ENCODE measurements at regions not wholly inside any gene's neighbourhood (a gene's known extent, or its start where the extent isn't known, plus 50 kb on each side); places are given as distances from the start of the nearest gene placed in this dataset.

DNA sequence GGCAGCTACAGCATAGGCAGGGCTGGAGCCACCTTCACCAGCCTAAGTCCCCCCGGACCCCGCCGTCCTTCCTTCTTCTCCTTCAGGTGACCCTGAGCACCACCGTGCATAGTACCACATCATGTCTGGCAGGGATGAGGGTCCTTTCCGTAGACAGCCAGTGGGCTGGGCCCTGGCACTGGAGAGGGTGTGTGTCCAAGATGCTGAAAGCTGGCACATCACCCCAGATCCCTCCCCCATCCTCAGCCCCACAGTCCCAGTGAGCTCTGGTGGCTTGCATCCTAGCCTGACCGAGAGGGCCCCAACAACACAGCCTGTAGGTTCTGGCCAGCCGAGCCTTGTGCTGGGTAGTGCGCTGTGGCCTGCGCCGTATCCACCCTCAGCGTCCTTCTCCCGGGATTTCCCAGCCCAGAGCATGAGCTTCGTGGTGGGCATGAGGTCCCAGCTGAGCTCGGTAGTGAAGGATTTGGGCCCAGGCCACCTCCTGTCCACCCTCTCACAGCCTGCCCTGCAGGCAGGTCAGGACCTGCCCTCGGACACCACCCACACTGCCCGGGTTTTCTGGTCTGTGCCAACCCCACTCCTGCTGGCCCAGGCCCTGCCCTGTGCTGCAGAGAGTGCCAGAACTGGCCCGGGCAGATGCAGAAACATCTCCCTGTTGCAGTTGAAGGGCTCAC is 1124.3 kb downstream of the BRD1 start:
- ATAC-seq (peak; percentile 68), DNase-seq (peak in 2 of 4 donors; percentile 13 to 64)
- H3K36me3 ChIP-seq = no peaks in the 10 kb centered on the region
- H3K9me3 ChIP-seq = no peaks in the 10 kb centered on the region
- intact Hi-C loops (cut with DNase I) = no loop called here
- no peaks in the 10 kb centered on the region for H3K4me1 ChIP-seq
- no peaks in the 10 kb centered on the region for H3K27me3 ChIP-seq
- TF ChIP-seq, protein P1, sequence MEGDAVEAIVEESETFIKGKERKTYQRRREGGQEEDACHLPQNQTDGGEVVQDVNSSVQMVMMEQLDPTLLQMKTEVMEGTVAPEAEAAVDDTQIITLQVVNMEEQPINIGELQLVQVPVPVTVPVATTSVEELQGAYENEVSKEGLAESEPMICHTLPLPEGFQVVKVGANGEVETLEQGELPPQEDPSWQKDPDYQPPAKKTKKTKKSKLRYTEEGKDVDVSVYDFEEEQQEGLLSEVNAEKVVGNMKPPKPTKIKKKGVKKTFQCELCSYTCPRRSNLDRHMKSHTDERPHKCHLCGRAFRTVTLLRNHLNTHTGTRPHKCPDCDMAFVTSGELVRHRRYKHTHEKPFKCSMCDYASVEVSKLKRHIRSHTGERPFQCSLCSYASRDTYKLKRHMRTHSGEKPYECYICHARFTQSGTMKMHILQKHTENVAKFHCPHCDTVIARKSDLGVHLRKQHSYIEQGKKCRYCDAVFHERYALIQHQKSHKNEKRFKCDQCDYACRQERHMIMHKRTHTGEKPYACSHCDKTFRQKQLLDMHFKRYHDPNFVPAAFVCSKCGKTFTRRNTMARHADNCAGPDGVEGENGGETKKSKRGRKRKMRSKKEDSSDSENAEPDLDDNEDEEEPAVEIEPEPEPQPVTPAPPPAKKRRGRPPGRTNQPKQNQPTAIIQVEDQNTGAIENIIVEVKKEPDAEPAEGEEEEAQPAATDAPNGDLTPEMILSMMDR (IDR thresholded peaks at IDR 0.05) = no peak
- no peak overlapping the region for H3K4me3 ChIP-seq
- no peak overlapping the region for H3K27ac ChIP-seq

GRCh38 chr22:48702573-48703264 is 1125.0 kb downstream of the BRD1 start:
- H3K4me1 ChIP-seq = no peaks in the 10 kb centered on the region
- no peaks in the 10 kb centered on the region for H3K27me3 ChIP-seq
- no peaks in the 10 kb centered on the region for H3K36me3 ChIP-seq
- intact Hi-C loops (cut with DNase I) = no loop called here
- TF ChIP-seq, protein P1 (IDR thresholded peaks at IDR 0.05) = no peak
- no peaks in the 10 kb centered on the region for H3K9me3 ChIP-seq
- ATAC-seq = peak; percentile 61
- DNase-seq = peak in 3 of 4 donors; percentile 24 to 75 (median 66)
- H3K27ac ChIP-seq = no peak overlapping the region
- no peak overlapping the region for H3K4me3 ChIP-seq

DNA sequence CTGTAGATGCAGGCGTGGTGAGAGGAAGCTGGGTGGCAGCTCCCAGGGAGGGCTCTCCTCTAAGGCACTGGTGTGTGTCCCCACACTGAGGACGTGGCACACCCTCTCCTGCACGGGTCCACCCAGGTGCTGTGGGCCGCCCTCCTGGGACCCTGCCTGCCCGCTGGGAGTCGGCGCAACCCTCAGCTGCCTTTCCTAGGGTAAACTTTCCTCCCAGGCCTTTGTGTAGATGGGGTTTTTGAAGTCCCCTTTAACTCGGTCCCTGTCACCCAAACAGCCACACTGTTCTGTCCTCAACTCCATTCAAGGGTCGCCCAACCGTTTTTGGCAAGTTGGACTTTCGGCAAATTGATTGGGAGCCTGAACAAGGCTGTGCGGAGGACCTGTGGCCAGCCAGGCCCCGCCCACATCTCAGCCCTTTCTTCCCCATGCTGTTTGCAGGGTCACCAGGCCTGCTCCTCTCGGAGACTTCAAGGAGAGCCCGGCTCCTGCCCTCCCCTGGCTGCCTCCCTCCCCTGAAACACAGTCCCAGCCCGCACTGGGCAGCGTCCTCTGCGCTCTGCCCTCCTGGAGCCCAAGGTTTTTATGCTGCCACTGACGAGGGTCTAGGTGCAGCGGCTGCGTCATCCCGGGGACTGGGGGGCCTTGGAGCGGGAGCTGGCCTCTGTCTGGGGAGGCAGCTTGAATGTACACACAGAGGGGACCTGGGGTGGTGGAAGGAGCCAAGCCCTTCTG is 1126.2 kb downstream of the BRD1 start:
- Histone ChIP-seq H3K4me1 (no peaks in the 10 kb centered on the region), H3K9me3 (no peaks in the 10 kb centered on the region), H3K27ac (no peak overlapping the region), H3K36me3 (no peaks in the 10 kb centered on the region), H3K4me3 (no peak overlapping the region), H3K27me3 (no peaks in the 10 kb centered on the region)
- TF ChIP-seq, protein P1 (IDR thresholded peaks at IDR 0.05) = no peak
- DNase-seq = peak in 1 of 4 donors; percentile 60
- intact Hi-C loops (cut with DNase I) = no loop called here
- no peak for ATAC-seq

- ATAC-seq (no peak), DNase-seq (peak in 1 of 4 donors; percentile 54)
- TF ChIP-seq, protein P1 (IDR thresholded peaks at IDR 0.05) = no peak
- Histone ChIP-seq H3K27ac (no peak overlapping the region), H3K36me3 (no peaks in the 10 kb centered on the region), H3K4me3 (no peak overlapping the region), H3K9me3 (no peaks in the 10 kb centered on the region), H3K4me1 (no peaks in the 10 kb centered on the region), H3K27me3 (no peaks in the 10 kb centered on the region)
- intact Hi-C loops (cut with DNase I) = no loop called here
Observed at GRCh38 chr22:48700566-48701295, 1126.9 kb downstream of the BRD1 start.

Data from left lung (tissue), 4 donors.